GM12878 (cell line): ENCODE measurements at regions not wholly inside any gene's neighbourhood (a gene's known extent, or its start where the extent isn't known, plus 50 kb on each side); places are given as distances from the start of the nearest gene placed in this dataset.

Experiments
- ATAC-seq: fragments of 200-7000 bp; cut with Tn5 transposase; 3 replicates; pipeline ENCODE4 v1.9.1; 2020; ENCODE audit warnings: mild to moderate bottlenecking, moderate library complexity
- BruUV-seq: library from RNA; stranded (reverse); fragments of 400-500 nt; replicated peaks from 2 replicates; lab custom pipeline; 2021; lab: Mats Ljungman, UMichigan
- CTCF ChIA-PET: fragments of 300-600 bp; sonication (Branson Sonifier 250); formaldehyde crosslinking; extraction: SDS; loops from one replicate; lab custom pipeline; 2021; ENCODE audit warnings: inconsistent platforms; lab: Yijun Ruan, JAX
- POLR2A ChIA-PET: fragments of 350-600 bp; formaldehyde crosslinking; extraction: SDS; loops from one replicate; lab custom pipeline; 2021; ENCODE audit warnings: inconsistent platforms; lab: Charles Lee
- RAD21 ChIA-PET: fragments of 300-600 bp; sonication (Branson Sonifier 250); formaldehyde crosslinking; loops from one replicate; lab custom pipeline; 2023; ENCODE audit warnings: antibody characterized with exemption; ENCODE audit not compliant: unreplicated experiment; lab: Charles Lee
- SMC1A ChIA-PET: fragments of 300-600 bp; sonication (Branson Sonifier 250); formaldehyde crosslinking; loops from one replicate; lab custom pipeline; 2023; ENCODE audit not compliant: unreplicated experiment, uncharacterized antibody; lab: Charles Lee
- DNase-seq: peaks from one replicate; pipeline ENCODE4 v3.0.0-alpha.2; 2011; ENCODE audit warnings: low read depth, low spot score
- FAIRE-seq: peaks from 3 replicates; lab custom pipeline; 2011; peaks lifted over from hg19 to GRCh38; lab: Jason Lieb, UNC
- H2AFZ ChIP-seq: 2 replicates; pipeline ENCODE4 v1.6.0; 2011; ENCODE audit warnings: low read depth, low read length, control low read depth; ENCODE audit not compliant: control insufficient read depth
- H3K27ac ChIP-seq: 2 replicates; pipeline ENCODE4 v1.5.1; 2011; ENCODE audit warnings: control low read depth; ENCODE audit not compliant: control insufficient read depth, insufficient read depth
- H3K27me3 ChIP-seq, 2 experiments: replicated peaks in 1 of 2; 2 replicates each; pipeline versions ENCODE4 v1.6.0 to v1.6.1; 2011; ENCODE audit warnings: low read length in 1 of 2; ENCODE audit not compliant: control insufficient read depth in 2 of 2, insufficient read depth in 2 of 2
- H3K36me3 ChIP-seq, 2 experiments: 2 replicates each; pipeline ENCODE4 v1.5.1; 2011; ENCODE audit warnings: low read length in 1 of 2; ENCODE audit not compliant: control insufficient read depth in 2 of 2, insufficient read depth in 2 of 2
- H3K4me1 ChIP-seq: 2 replicates; pipeline ENCODE4 v1.6.1; 2011; ENCODE audit warnings: mild to moderate bottlenecking, low read length, moderate library complexity, mixed read lengths; ENCODE audit not compliant: control insufficient read depth, insufficient read depth
- H3K4me2 ChIP-seq: 2 replicates; pipeline ENCODE4 v1.6.0; 2011; ENCODE audit warnings: control low read depth; ENCODE audit not compliant: control insufficient read depth, insufficient read depth
- H3K4me3 ChIP-seq: fragments of 200-600 bp; sonication (generic); 2 replicates; pipeline ENCODE4 v1.5.1; 2016
- H3K79me2 ChIP-seq: 2 replicates; pipeline ENCODE4 v1.6.0; 2011; ENCODE audit warnings: low read length; ENCODE audit not compliant: control insufficient read depth, insufficient read depth
- H3K9ac ChIP-seq: 2 replicates; pipeline ENCODE4 v1.8.0; 2011; ENCODE audit warnings: low read length, control low read depth, mixed read lengths; ENCODE audit not compliant: control insufficient read depth, insufficient read depth
- H3K9me3 ChIP-seq: replicated peaks from 3 replicates; pipeline ENCODE4 v1.5.1; 2011; ENCODE audit warnings: mild to moderate bottlenecking, low read length; ENCODE audit not compliant: control insufficient read depth, insufficient read depth
- H4K20me1 ChIP-seq: 2 replicates; pipeline ENCODE4 v1.6.0; 2011; ENCODE audit not compliant: control insufficient read depth, insufficient read depth
- BHLHE40 ChIP-seq, 2 experiments: fragments of 450-650 bp in 1 of 2; IDR thresholded peaks; 2 replicates each; pipeline ENCODE4 v1.6.1; 2011 to 2017; ENCODE audit warnings: low read depth in 2 of 2, borderline replicate concordance in 1 of 2, improper control_type of control experiment in 1 of 2, low read length in 1 of 2, mild to moderate bottlenecking in 1 of 2
- MXI1 ChIP-seq: fragments of 150-350 bp; IDR thresholded peaks from 2 replicates; pipeline ENCODE4 v1.6.1; 2011; ENCODE audit warnings: low read depth, mild to moderate bottlenecking, inconsistent platforms, low read length, improper control_type of control experiment
- RUNX3 ChIP-seq: IDR thresholded peaks from 2 replicates; pipeline ENCODE4 v1.6.1; 2012; ENCODE audit warnings: low read length, inconsistent platforms
- STAT1 ChIP-seq: fragments of 450-650 bp; conservative IDR thresholded peaks from 2 replicates; pipeline ENCODE4 v1.6.1; 2014; ENCODE audit warnings: antibody characterized with exemption, mild to moderate bottlenecking
- SUPT20H ChIP-seq: IDR thresholded peaks from 2 replicates; pipeline ENCODE4 v1.6.1; 2011; ENCODE audit warnings: low read depth, mild to moderate bottlenecking, low read length, moderate library complexity, borderline replicate concordance; ENCODE audit not compliant: control insufficient read depth
- ZBTB33 ChIP-seq: fragments of 450-650 bp; IDR thresholded peaks from 2 replicates; pipeline ENCODE4 v1.6.1; 2017; ENCODE audit warnings: mild to moderate bottlenecking
- WGBS: methylation state at CpG from one replicate; pipeline ENCODE4 v1.1.6; 2016; ENCODE audit warnings: low lambda C conversion rate; ENCODE audit not compliant: insufficient replicate concordance, insufficient coverage; ENCODE audit errors: missing lambda C conversion rate; 5-methylcytosine and 5-hydroxymethylcytosine counted together
- in situ Hi-C: fragments of 300-500 bp; cut with MboI; formaldehyde crosslinking; loops from 9 replicates; pipeline ENCODE4 v1.14.3; 2018; ENCODE audit warnings: mixed read lengths
- intact Hi-C: fragments of 100-400 bp; cut with micrococcal nuclease; formaldehyde crosslinking; loops from one replicate; pipeline ENCODE4 v1.14.2; 2022; ENCODE audit not compliant: unreplicated experiment
- TF ChIP-seq, protein P1 (sequence below): fragments of 450-650 bp; conservative IDR thresholded peaks from 2 replicates; pipeline ENCODE4 v1.6.1; 2017; ENCODE audit warnings: mild to moderate bottlenecking, moderate library complexity
- TF ChIP-seq, protein P2 (sequence below): IDR thresholded peaks from 2 replicates; pipeline ENCODE4 v1.6.1; 2012; ENCODE audit warnings: low read depth, low read length, improper control_type of control experiment
- TF ChIP-seq, protein P3 (sequence below): IDR thresholded peaks from 2 replicates; pipeline ENCODE4 v1.6.1; 2011; ENCODE audit warnings: mild to moderate bottlenecking, low read depth, low read length, moderate library complexity; ENCODE audit not compliant: insufficient replicate concordance

- ChIA-PET RAD21 (no interaction called here), POLR2A (no interaction called here), CTCF (no interaction called here), SMC1A (no interaction called here)
- 0 out of 3 replicates have a peak, but pooled peaks cover 2% of the 10 kb centered on the region for H3K9me3 ChIP-seq
- DNase-seq (no peak), ATAC-seq (no peak), FAIRE-seq (no peak)
- H3K4me1 ChIP-seq: peaks cover 4% of the 10 kb centered on the region; the same call in 1 of the 2 replicates
- BruUV-seq: no TSS peak
- in situ Hi-C loops: no loop called here
- no peaks in the 10 kb centered on the region for H3K79me2 ChIP-seq
- no peak overlapping the region for H3K9ac ChIP-seq
- H3K27me3 ChIP-seq: no peaks in the 10 kb centered on the region
- 55% methylated on average over 3 of the region's 3 CpGs for WGBS
- no peak overlapping the region for H3K4me3 ChIP-seq
- H4K20me1 ChIP-seq: no peaks in the 10 kb centered on the region
- H2AFZ ChIP-seq: no peak overlapping the region
- TF ChIP-seq, protein P1, sequence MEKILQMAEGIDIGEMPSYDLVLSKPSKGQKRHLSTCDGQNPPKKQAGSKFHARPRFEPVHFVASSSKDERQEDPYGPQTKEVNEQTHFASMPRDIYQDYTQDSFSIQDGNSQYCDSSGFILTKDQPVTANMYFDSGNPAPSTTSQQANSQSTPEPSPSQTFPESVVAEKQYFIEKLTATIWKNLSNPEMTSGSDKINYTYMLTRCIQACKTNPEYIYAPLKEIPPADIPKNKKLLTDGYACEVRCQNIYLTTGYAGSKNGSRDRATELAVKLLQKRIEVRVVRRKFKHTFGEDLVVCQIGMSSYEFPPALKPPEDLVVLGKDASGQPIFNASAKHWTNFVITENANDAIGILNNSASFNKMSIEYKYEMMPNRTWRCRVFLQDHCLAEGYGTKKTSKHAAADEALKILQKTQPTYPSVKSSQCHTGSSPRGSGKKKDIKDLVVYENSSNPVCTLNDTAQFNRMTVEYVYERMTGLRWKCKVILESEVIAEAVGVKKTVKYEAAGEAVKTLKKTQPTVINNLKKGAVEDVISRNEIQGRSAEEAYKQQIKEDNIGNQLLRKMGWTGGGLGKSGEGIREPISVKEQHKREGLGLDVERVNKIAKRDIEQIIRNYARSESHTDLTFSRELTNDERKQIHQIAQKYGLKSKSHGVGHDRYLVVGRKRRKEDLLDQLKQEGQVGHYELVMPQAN: no peak
- H3K4me2 ChIP-seq: no peak overlapping the region
- intact Hi-C loops: no loop called here
- no peaks in the 10 kb centered on the region for H3K36me3 ChIP-seq
- H3K27ac ChIP-seq: no peak overlapping the region
These were observed 132.3 kb downstream of the MED15 start for GRCh38 chr22:20639750-20640149.

DNA sequence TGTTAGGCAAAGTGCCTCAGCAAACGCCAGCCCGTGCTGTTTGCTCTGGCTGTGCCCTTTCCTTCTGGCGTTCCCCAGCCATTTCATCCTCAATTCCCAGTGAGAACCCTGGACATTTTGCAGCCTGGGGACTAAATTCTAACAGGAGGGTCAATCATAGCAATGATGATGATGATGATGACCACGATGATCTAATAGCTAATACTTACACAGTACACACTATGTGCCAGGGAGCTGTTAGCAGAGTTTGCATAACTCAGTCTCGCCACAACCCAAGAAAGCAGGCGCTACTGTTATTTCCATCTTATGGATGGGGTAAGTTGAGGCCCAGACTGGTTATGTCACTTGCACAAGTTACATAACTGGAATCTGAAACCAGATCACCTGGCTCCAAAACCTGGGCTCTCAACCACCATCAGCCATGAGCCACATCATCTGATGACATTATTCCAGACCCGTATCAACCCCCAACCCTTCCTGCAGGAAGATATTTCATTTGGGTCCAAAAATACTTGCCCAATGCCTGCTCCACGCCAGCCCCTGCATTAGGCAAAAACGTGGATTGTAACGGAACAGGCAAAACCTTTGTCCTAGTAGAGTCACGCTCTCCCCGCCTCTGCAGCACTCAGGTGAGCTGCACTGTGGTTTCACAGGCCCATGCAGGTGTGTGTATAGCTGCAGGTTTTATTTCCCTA, 132.6 kb upstream of the SERPIND1 start:
- DNase-seq: no peak
- H3K36me3 ChIP-seq: no peaks in the 10 kb centered on the region
- H3K27ac ChIP-seq: no peak overlapping the region
- ChIA-PET RAD21 (no interaction called here), POLR2A (no interaction called here)
- H3K9me3 ChIP-seq: 0 out of 3 replicates have a peak, but pooled peaks cover 2% of the 10 kb centered on the region
- H3K79me2 ChIP-seq: no peaks in the 10 kb centered on the region
- H2AFZ ChIP-seq: no peak overlapping the region
- TF ChIP-seq BHLHE40 (IDR thresholded peaks at IDR 0.05; ENCODE audit: borderline replicate concordance in 1 of 2, low read depth in 2 of 2, low read length in 1 of 2) (no peak), STAT1 (no peak), ZBTB33 (no peak), SUPT20H (no peak), MXI1 (no peak), RUNX3 (no peak)
- TF ChIP-seq, protein P2, sequence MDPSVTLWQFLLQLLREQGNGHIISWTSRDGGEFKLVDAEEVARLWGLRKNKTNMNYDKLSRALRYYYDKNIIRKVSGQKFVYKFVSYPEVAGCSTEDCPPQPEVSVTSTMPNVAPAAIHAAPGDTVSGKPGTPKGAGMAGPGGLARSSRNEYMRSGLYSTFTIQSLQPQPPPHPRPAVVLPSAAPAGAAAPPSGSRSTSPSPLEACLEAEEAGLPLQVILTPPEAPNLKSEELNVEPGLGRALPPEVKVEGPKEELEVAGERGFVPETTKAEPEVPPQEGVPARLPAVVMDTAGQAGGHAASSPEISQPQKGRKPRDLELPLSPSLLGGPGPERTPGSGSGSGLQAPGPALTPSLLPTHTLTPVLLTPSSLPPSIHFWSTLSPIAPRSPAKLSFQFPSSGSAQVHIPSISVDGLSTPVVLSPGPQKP: no peak
- TF ChIP-seq, protein P3, sequence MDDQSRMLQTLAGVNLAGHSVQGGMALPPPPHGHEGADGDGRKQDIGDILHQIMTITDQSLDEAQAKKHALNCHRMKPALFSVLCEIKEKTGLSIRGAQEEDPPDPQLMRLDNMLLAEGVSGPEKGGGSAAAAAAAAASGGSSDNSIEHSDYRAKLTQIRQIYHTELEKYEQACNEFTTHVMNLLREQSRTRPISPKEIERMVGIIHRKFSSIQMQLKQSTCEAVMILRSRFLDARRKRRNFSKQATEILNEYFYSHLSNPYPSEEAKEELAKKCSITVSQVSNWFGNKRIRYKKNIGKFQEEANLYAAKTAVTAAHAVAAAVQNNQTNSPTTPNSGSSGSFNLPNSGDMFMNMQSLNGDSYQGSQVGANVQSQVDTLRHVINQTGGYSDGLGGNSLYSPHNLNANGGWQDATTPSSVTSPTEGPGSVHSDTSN: no peak
- TF ChIP-seq, all 136 proteins: peak for 0
- no peak overlapping the region for H3K4me3 ChIP-seq
- 47% methylated on average over 12 of the region's 12 CpGs for WGBS
- no TSS peak for BruUV-seq
- H3K4me1 ChIP-seq: no peaks in the 10 kb centered on the region
- in situ Hi-C loops (no loop called here), intact Hi-C loops (no loop called here)
- ChIA-PET CTCF (interaction anchor here (1.2 kb wide), 1 partner anchor 77 kb away, joined by 3 read pairs; no protein-coding TSS in a partner anchor), SMC1A (no interaction called here)
- no peak overlapping the region for H3K4me2 ChIP-seq
- no peak for ATAC-seq
- no peaks in the 10 kb centered on the region for H4K20me1 ChIP-seq
- no peaks in the 10 kb centered on the region for H3K27me3 ChIP-seq
- H3K9ac ChIP-seq: no peak overlapping the region
- FAIRE-seq: no peak
